HEK293 (cell line): ENCODE measurements at regions not wholly inside any gene's neighbourhood (a gene's known extent, or its start where the extent isn't known, plus 50 kb on each side); places are given as distances from the start of the nearest gene placed in this dataset.

ENCODE experiments used
- AEBP2 ChIP-seq: fragments of 450-650 bp; formaldehyde crosslinking; IDR thresholded peaks from 2 replicates; pipeline ENCODE4 v1.5.1; 2016; ENCODE audit warnings: missing biosample characterization, missing genetic modification characterization, borderline replicate concordance
- MEIS1 ChIP-seq: sonication (generic); formaldehyde crosslinking; IDR thresholded peaks from 2 replicates; pipeline ENCODE4 v1.8.1; 2022; ENCODE audit warnings: missing genetic modification reagents, mild to moderate bottlenecking, borderline replicate concordance
- PBX3 ChIP-seq: sonication (generic); formaldehyde crosslinking; IDR thresholded peaks from 2 replicates; pipeline ENCODE4 v1.8.1; 2022; ENCODE audit warnings: mild to moderate bottlenecking, moderate library complexity, missing genetic modification reagents
- PRDM10 ChIP-seq: fragments of 450-650 bp; formaldehyde crosslinking; IDR thresholded peaks from 2 replicates; pipeline ENCODE4 v1.5.1; 2016; ENCODE audit warnings: missing biosample characterization, missing genetic modification characterization
- PRDM2 ChIP-seq: fragments of 450-650 bp; formaldehyde crosslinking; IDR thresholded peaks from 2 replicates; pipeline ENCODE4 v1.5.1; 2016; ENCODE audit warnings: missing biosample characterization, missing genetic modification characterization, borderline replicate concordance
- ZBTB49 ChIP-seq: fragments of 450-650 bp; formaldehyde crosslinking; IDR thresholded peaks from 2 replicates; pipeline ENCODE4 v1.5.1; 2016; ENCODE audit warnings: missing biosample characterization, missing genetic modification characterization, low read depth
- ZBTB6 ChIP-seq: fragments of 450-650 bp; formaldehyde crosslinking; IDR thresholded peaks from 2 replicates; pipeline ENCODE4 v1.5.1; 2017; ENCODE audit warnings: missing biosample characterization, missing genetic modification characterization
- ZNF140 ChIP-seq: fragments of 450-650 bp; formaldehyde crosslinking; IDR thresholded peaks from 2 replicates; pipeline ENCODE4 v1.5.1; 2016; ENCODE audit warnings: missing biosample characterization, missing genetic modification characterization
- ZNF2 ChIP-seq: fragments of 450-650 bp; formaldehyde crosslinking; IDR thresholded peaks from 2 replicates; pipeline ENCODE4 v1.5.1; 2016; ENCODE audit warnings: missing biosample characterization, missing genetic modification characterization
- ZNF274 ChIP-seq, 2 experiments: fragments of 200-500 bp in 1 of 2; fragments of 450-650 bp in 1 of 2; sonication (Bioruptor generic) in 1 of 2; formaldehyde crosslinking in 1 of 2; IDR thresholded peaks; 2 replicates each; pipeline versions ENCODE4 v1.5.1 to v1.6.1; 2014 to 2016; ENCODE audit warnings: borderline replicate concordance in 1 of 2, inconsistent platforms in 1 of 2, low read length in 1 of 2, missing biosample characterization in 1 of 2, missing genetic modification characterization in 1 of 2
- ZNF404 ChIP-seq: fragments of 450-650 bp; formaldehyde crosslinking; IDR thresholded peaks from 2 replicates; pipeline ENCODE4 v1.5.1; 2017; ENCODE audit warnings: missing biosample characterization, missing genetic modification characterization
- ZNF433 ChIP-seq: fragments of 450-650 bp; formaldehyde crosslinking; IDR thresholded peaks from 2 replicates; pipeline ENCODE4 v1.5.1; 2016; ENCODE audit warnings: missing biosample characterization, missing genetic modification characterization, low read depth
- ZNF473 ChIP-seq: fragments of 450-650 bp; formaldehyde crosslinking; IDR thresholded peaks from 2 replicates; pipeline ENCODE4 v1.5.1; 2017; ENCODE audit warnings: missing biosample characterization, missing genetic modification characterization
- ZNF48 ChIP-seq: fragments of 450-650 bp; formaldehyde crosslinking; IDR thresholded peaks from 2 replicates; pipeline ENCODE4 v1.5.1; 2016; ENCODE audit warnings: missing biosample characterization, missing genetic modification characterization
- ZNF549 ChIP-seq: fragments of 450-650 bp; IDR thresholded peaks from 2 replicates; pipeline ENCODE4 v1.5.1; 2018; ENCODE audit warnings: missing biosample characterization, missing genetic modification characterization, mild to moderate bottlenecking, inconsistent platforms, moderate library complexity
- ZNF555 ChIP-seq: fragments of 450-650 bp; formaldehyde crosslinking; conservative IDR thresholded peaks from 2 replicates; pipeline ENCODE4 v1.5.1; 2017; ENCODE audit warnings: missing biosample characterization, mild to moderate bottlenecking, missing genetic modification characterization, inconsistent platforms
- ZNF658 ChIP-seq: fragments of 450-650 bp; formaldehyde crosslinking; IDR thresholded peaks from 2 replicates; pipeline ENCODE4; 2016; ENCODE audit warnings: missing biosample characterization, missing genetic modification characterization
- ZSCAN30 ChIP-seq: fragments of 450-650 bp; IDR thresholded peaks from 2 replicates; pipeline ENCODE4 v1.5.1; 2018; ENCODE audit warnings: missing biosample characterization, mild to moderate bottlenecking, missing genetic modification characterization, moderate library complexity

- TF ChIP-seq PRDM2 (tag by site-specific recombination) (no peak), AEBP2 (tag by site-specific recombination) (no peak), PBX3 (CRISPR knock-in tag) (no peak), ZNF473 (tag by site-specific recombination) (no peak), ZNF658 (no peak), ZNF274 (IDR thresholded peaks at IDR 0.05; ENCODE audit: low read length) (no peak), ZNF274 (tag by site-specific recombination; IDR thresholded peaks at IDR 0.05; ENCODE audit: borderline replicate concordance) (no peak), ZNF404 (no peak), ZNF549 (tag by site-specific recombination) (no peak), ZNF2 (tag by site-specific recombination) (no peak), ZNF433 (tag by site-specific recombination) (no peak), PRDM10 (tag by site-specific recombination) (no peak), ZBTB49 (tag by site-specific recombination) (no peak), ZNF48 (tag by site-specific recombination) (no peak), ZNF555 (tag by site-specific recombination) (no peak), ZNF140 (tag by site-specific recombination) (no peak), ZSCAN30 (no peak), ZBTB6 (tag by site-specific recombination) (no peak), MEIS1 (CRISPR knock-in tag) (no peak)
Observed at GRCh38 chr13:61052175-61052574, 363.5 kb downstream of the PCDH20 start (continued).
